Trophoblast cell (in vitro differentiated cells and primary cell): ENCODE measurements at regions not wholly inside any gene's neighbourhood (a gene's known extent, or its start where the extent isn't known, plus 50 kb on each side); places are given as distances from the start of the nearest gene placed in this dataset.

ENCODE experiments used
- DNase-seq, 2 donors: peaks; one replicate each; pipeline ENCODE4 v3.0.0-alpha.2; 2016
- H2AFZ ChIP-seq: 2 replicates; pipeline ENCODE4 v1.6.1; 2013; ENCODE audit warnings: low read length, moderate library complexity, mild to moderate bottlenecking; ENCODE audit not compliant: insufficient read depth, poor library complexity
- H2AK5ac ChIP-seq: 2 replicates; pipeline ENCODE4 v1.6.1; 2013; ENCODE audit warnings: mild to moderate bottlenecking, low read length
- H2BK120ac ChIP-seq: 2 replicates; pipeline ENCODE4 v1.6.1; 2013; ENCODE audit warnings: low read length, mild to moderate bottlenecking, moderate library complexity; ENCODE audit not compliant: insufficient read depth, poor library complexity
- H2BK12ac ChIP-seq: 2 replicates; pipeline ENCODE4 v1.6.1; 2013; ENCODE audit warnings: mild to moderate bottlenecking, low read length, moderate library complexity
- H2BK5ac ChIP-seq: 2 replicates; pipeline ENCODE4 v1.6.1; 2013; ENCODE audit warnings: low read length, low read depth, moderate library complexity, mild to moderate bottlenecking; ENCODE audit not compliant: poor library complexity
- H3K14ac ChIP-seq: 2 replicates; pipeline ENCODE4 v1.6.1; 2013; ENCODE audit warnings: mild to moderate bottlenecking, low read length
- H3K18ac ChIP-seq: 2 replicates; pipeline ENCODE4 v1.6.1; 2013; ENCODE audit warnings: mild to moderate bottlenecking, low read length
- H3K23ac ChIP-seq: 2 replicates; pipeline ENCODE4 v1.6.1; 2013; ENCODE audit warnings: low read length
- H3K27ac ChIP-seq: 2 replicates; pipeline ENCODE4 v1.5.1; 2013; ENCODE audit warnings: low read depth, mild to moderate bottlenecking, inconsistent platforms, low read length, moderate library complexity
- H3K27me3 ChIP-seq: 2 replicates; pipeline ENCODE4 v1.6.1; 2013; ENCODE audit warnings: inconsistent platforms, mild to moderate bottlenecking, low read length, moderate library complexity; ENCODE audit not compliant: insufficient read depth
- H3K36me3 ChIP-seq, 2 experiments: 1 replicate in 1 of 2; 2 replicates in 1 of 2; pipeline ENCODE4 v1.6.1; 2013; ENCODE audit warnings: low read length in 2 of 2, mild to moderate bottlenecking in 2 of 2, moderate library complexity in 1 of 2; ENCODE audit not compliant: insufficient read depth in 2 of 2, control insufficient read depth in 1 of 2
- H3K4ac ChIP-seq: 2 replicates; pipeline ENCODE4 v1.6.1; 2013; ENCODE audit warnings: low read depth, mild to moderate bottlenecking, low read length, moderate library complexity
- H3K4me1 ChIP-seq, 2 experiments: 1 replicate in 1 of 2; 2 replicates in 1 of 2; pipeline ENCODE4 v1.6.1; 2013; ENCODE audit warnings: low read length in 2 of 2, mild to moderate bottlenecking in 2 of 2, moderate library complexity in 1 of 2; ENCODE audit not compliant: insufficient read depth in 2 of 2, control insufficient read depth in 1 of 2
- H3K4me2 ChIP-seq: 2 replicates; pipeline ENCODE4 v1.6.1; 2013; ENCODE audit warnings: inconsistent platforms, mild to moderate bottlenecking, low read length, moderate library complexity
- H3K4me3 ChIP-seq: 2 replicates; pipeline ENCODE4 v1.5.1; 2013; ENCODE audit warnings: mild to moderate bottlenecking, low read depth, low read length, inconsistent platforms
- H3K79me1 ChIP-seq: one replicate; pipeline ENCODE4 v1.6.1; 2013; ENCODE audit warnings: low read length
- H3K79me2 ChIP-seq: 2 replicates; pipeline ENCODE4 v1.6.1; 2013; ENCODE audit warnings: low read length, mild to moderate bottlenecking; ENCODE audit not compliant: control insufficient read depth, insufficient read depth, poor library complexity
- H3K9ac ChIP-seq: 2 replicates; pipeline ENCODE4 v1.6.1; 2013; ENCODE audit warnings: mild to moderate bottlenecking, low read length
- H3K9me3 ChIP-seq: 2 replicates; pipeline ENCODE4 v1.6.1; 2013; ENCODE audit warnings: low read depth, mild to moderate bottlenecking, control low read depth, inconsistent platforms, low read length; ENCODE audit not compliant: insufficient read depth
- H4K12ac ChIP-seq: 2 replicates; pipeline ENCODE4 v1.6.1; 2013; ENCODE audit warnings: low read depth, mild to moderate bottlenecking, low read length, moderate library complexity
- H4K8ac ChIP-seq: 2 replicates; pipeline ENCODE4 v1.6.1; 2013; ENCODE audit warnings: low read depth, mild to moderate bottlenecking, low read length, moderate library complexity
- H4K91ac ChIP-seq: one replicate; pipeline ENCODE4 v1.6.1; 2013; ENCODE audit warnings: low read depth, mild to moderate bottlenecking, low read length, moderate library complexity
- WGBS: extraction: QIAGEN DNeasy Blood & Tissue Kit; methylation state at CpG from one replicate; pipeline ENCODE4 v1.1.7; 2013; ENCODE audit warnings: missing lambda C conversion rate; ENCODE audit not compliant: insufficient read length, insufficient coverage; ENCODE audit errors: extremely low coverage; 5-methylcytosine and 5-hydroxymethylcytosine counted together

DNA sequence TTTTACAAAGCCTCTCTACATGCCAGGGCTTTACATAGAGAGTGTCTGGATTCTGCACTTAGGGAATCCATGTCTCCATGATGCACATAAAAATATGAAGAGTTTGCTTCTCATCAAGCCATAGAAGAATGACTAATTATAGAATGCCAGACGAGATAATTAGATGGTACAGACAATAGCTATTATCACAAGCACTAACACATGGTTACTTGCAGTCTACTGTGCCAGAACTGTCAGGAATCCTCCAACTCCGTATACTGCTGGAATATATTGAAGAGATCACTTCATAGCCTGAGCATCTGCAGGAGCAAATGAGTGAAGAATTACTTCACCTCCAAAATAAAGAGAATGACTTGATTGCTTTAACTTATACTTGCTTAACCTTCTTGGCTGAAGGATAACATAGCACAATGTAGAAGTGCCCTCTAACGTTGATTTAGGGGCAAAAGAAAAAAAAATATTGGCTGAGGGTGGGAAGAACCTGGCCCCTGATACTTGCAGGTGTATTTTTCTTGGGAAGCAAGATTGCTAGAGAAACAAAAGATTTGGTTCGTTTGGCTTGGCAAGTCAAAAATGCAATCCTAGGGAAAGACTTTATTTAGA lies 272.8 kb upstream of the FAR2 start:
- no peaks in the 10 kb centered on the region for H3K79me2 ChIP-seq
- WGBS: no CpG with 5 or more reads among the region's 4 CpGs
- H3K23ac ChIP-seq: no peak overlapping the region
- H2AK5ac ChIP-seq: no peak overlapping the region
- H3K9ac ChIP-seq: no peak overlapping the region
- H4K91ac ChIP-seq: no peak overlapping the region
- H3K9me3 ChIP-seq: no peaks in the 10 kb centered on the region
- H3K27ac ChIP-seq: no peak overlapping the region
- no peak overlapping the region for H4K8ac ChIP-seq
- no peaks in the 10 kb centered on the region for H3K4me1 ChIP-seq
- H3K79me1 ChIP-seq: peaks cover 2% of the 10 kb centered on the region
- H3K18ac ChIP-seq: no peak overlapping the region
- H3K4me2 ChIP-seq: no peak overlapping the region
- H2BK5ac ChIP-seq: no peak overlapping the region
- H3K36me3 ChIP-seq: no peaks in the 10 kb centered on the region
- no peak overlapping the region for H2AFZ ChIP-seq
- no peak overlapping the region for H3K14ac ChIP-seq
- H3K4me3 ChIP-seq: no peak overlapping the region
- no peak overlapping the region for H4K12ac ChIP-seq
- H3K27me3 ChIP-seq: no peaks in the 10 kb centered on the region
- H2BK12ac ChIP-seq: no peak overlapping the region
- H2BK120ac ChIP-seq: no peak overlapping the region
- DNase-seq: no peak
- H3K4ac ChIP-seq: no peak overlapping the region

DNA sequence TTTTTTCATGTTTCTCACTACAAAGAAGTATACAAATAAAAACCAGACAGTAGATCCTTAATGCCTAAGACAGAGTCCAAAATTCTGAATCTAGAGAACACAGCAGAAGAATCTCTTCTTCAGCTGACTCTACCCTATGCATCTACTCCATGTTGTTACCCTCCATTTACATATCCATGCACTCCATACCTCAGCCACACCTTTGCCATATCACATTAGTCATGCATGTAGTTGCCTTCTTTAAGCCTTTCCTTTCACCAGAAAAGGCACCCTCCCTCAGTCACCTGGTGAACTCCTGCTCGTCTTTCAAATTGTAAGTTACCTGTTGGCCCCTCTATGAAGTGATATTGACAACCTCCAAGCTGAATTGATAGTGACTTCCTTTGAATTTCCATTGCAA lies 271.2 kb upstream of the FAR2 start:
- DNase-seq: no peak
- no peak overlapping the region for H3K27ac ChIP-seq
- no peak overlapping the region for H3K4ac ChIP-seq
- H2BK12ac ChIP-seq: no peak overlapping the region
- no peaks in the 10 kb centered on the region for H3K4me1 ChIP-seq
- H3K9ac ChIP-seq: no peak overlapping the region
- no peak overlapping the region for H4K91ac ChIP-seq
- H2BK5ac ChIP-seq: no peak overlapping the region
- no peaks in the 10 kb centered on the region for H3K9me3 ChIP-seq
- no CpG with 5 or more reads among the region's 1 CpG for WGBS
- no peaks in the 10 kb centered on the region for H3K36me3 ChIP-seq
- H2AFZ ChIP-seq: no peak overlapping the region
- H2AK5ac ChIP-seq: no peak overlapping the region
- no peak overlapping the region for H2BK120ac ChIP-seq
- H3K4me3 ChIP-seq: no peak overlapping the region
- H3K79me1 ChIP-seq: peaks cover 2% of the 10 kb centered on the region
- no peaks in the 10 kb centered on the region for H3K79me2 ChIP-seq
- H3K27me3 ChIP-seq: no peaks in the 10 kb centered on the region
- no peak overlapping the region for H4K8ac ChIP-seq
- no peak overlapping the region for H4K12ac ChIP-seq
- no peak overlapping the region for H3K18ac ChIP-seq
- no peak overlapping the region for H3K14ac ChIP-seq
- no peak overlapping the region for H3K4me2 ChIP-seq
- H3K23ac ChIP-seq: no peak overlapping the region

DNA sequence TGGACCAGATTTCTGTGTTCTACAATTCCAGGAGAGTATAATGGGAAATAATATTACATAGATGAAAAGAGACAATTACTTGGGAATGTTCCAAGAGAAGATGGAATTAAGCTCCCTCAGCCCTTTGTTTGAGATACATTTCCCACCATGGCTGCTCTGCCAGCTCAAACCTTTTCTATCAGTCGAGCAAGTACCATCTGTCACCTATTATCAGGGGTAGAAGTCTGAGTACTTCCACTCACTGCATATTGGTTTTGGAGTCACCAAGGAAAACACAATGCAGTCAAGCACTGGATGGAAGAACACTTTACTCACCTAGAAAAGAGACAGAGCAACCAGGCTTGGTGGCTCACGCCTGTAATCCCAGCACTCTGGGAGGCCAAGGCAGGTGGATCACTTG lies 270.4 kb upstream of the FAR2 start:
- Histone ChIP-seq H4K12ac (no peak overlapping the region), H2AFZ (no peak overlapping the region), H2BK120ac (no peak overlapping the region), H3K4me2 (no peak overlapping the region), H3K79me1 (peaks cover 2% of the 10 kb centered on the region), H3K18ac (no peak overlapping the region), H3K14ac (no peak overlapping the region), H2BK5ac (no peak overlapping the region), H3K27ac (no peak overlapping the region), H3K79me2 (no peaks in the 10 kb centered on the region), H3K9me3 (no peaks in the 10 kb centered on the region), H3K4me1 (no peaks in the 10 kb centered on the region), H3K36me3 (no peaks in the 10 kb centered on the region), H3K4ac (no peak overlapping the region), H2BK12ac (no peak overlapping the region), H3K23ac (no peak overlapping the region), H3K9ac (no peak overlapping the region), H2AK5ac (no peak overlapping the region), H4K91ac (no peak overlapping the region), H3K27me3 (no peaks in the 10 kb centered on the region), H3K4me3 (no peak overlapping the region), H4K8ac (no peak overlapping the region)
- WGBS: no CpG with 5 or more reads among the region's 2 CpGs
- no peak for DNase-seq

DNA sequence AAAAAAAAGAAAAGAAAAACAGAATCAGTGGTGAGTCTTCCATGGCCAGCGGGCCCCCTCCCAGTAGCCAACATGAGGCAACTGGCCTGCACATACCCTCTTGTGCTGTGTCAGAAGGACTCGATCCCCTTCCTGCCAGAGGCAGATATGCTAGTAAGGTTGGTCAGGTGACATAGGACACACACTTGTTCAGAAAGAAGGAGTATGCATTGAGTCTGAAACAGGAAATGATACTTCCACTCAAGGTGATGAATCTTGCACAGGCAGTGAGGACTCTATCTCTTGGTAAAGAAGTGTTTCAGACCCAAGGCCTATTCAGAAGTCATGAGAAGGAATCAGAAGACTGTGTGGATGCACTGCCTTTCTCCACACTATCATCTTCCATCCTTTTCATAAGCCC lies 269.7 kb upstream of the FAR2 start:
- no peaks in the 10 kb centered on the region for H3K9me3 ChIP-seq
- H2AK5ac ChIP-seq: no peak overlapping the region
- H3K4me3 ChIP-seq: no peak overlapping the region
- no peak overlapping the region for H3K14ac ChIP-seq
- H3K79me1 ChIP-seq: peaks cover 2% of the 10 kb centered on the region
- no peak overlapping the region for H4K12ac ChIP-seq
- no peaks in the 10 kb centered on the region for H3K27me3 ChIP-seq
- no peaks in the 10 kb centered on the region for H3K36me3 ChIP-seq
- no peak overlapping the region for H3K18ac ChIP-seq
- H3K4me1 ChIP-seq: no peaks in the 10 kb centered on the region
- no peaks in the 10 kb centered on the region for H3K79me2 ChIP-seq
- no peak overlapping the region for H3K23ac ChIP-seq
- no peak overlapping the region for H2BK5ac ChIP-seq
- no peak overlapping the region for H3K9ac ChIP-seq
- H4K8ac ChIP-seq: no peak overlapping the region
- no peak overlapping the region for H2BK120ac ChIP-seq
- no peak overlapping the region for H4K91ac ChIP-seq
- no peak overlapping the region for H3K4ac ChIP-seq
- H2AFZ ChIP-seq: no peak overlapping the region
- H3K27ac ChIP-seq: no peak overlapping the region
- no CpG with 5 or more reads among the region's 2 CpGs for WGBS
- DNase-seq: no peak
- no peak overlapping the region for H2BK12ac ChIP-seq
- H3K4me2 ChIP-seq: no peak overlapping the region
